H1 (cell line): ENCODE measurements at regions not wholly inside any gene's neighbourhood (a gene's known extent, or its start where the extent isn't known, plus 50 kb on each side); places are given as distances from the start of the nearest gene placed in this dataset.

Experiments
- CTCF ChIA-PET: fragments of 300-600 bp; sonication (Branson Sonifier 250); formaldehyde crosslinking; loops from one replicate; lab custom pipeline; 2021; ENCODE audit not compliant: partially characterized antibody; lab: Charles Lee
- POLR2A ChIA-PET: fragments of 300-600 bp; sonication (Branson Sonifier 250); formaldehyde crosslinking; loops from one replicate; lab custom pipeline; 2021; ENCODE audit warnings: inconsistent platforms; ENCODE audit not compliant: partially characterized antibody; lab: Charles Lee
- DNase-seq, 2 experiments: peaks; one replicate each; pipeline versions ENCODE4 v3.0.0 to v3.0.0-alpha.2; 2010 to 2022; ENCODE audit warnings: low spot score in 2 of 2, low read depth in 1 of 2, mixed read lengths in 1 of 2
- FAIRE-seq: peaks from 2 replicates; lab custom pipeline; 2011; peaks lifted over from hg19 to GRCh38; lab: Jason Lieb, UNC
- H2AFZ ChIP-seq: 2 replicates; pipeline ENCODE4 v1.8.1; 2012; ENCODE audit warnings: low read length, inconsistent platforms
- H2AK5ac ChIP-seq: 2 replicates; pipeline ENCODE4 v1.6.1; 2013; ENCODE audit warnings: low read depth, low read length
- H2BK120ac ChIP-seq: replicated peaks from 2 replicates; pipeline ENCODE3; 2013; ENCODE audit warnings: low read depth, low read length, inconsistent platforms
- H2BK12ac ChIP-seq: 2 replicates; pipeline ENCODE4 v1.6.1; 2013; ENCODE audit warnings: low read depth, low read length
- H2BK15ac ChIP-seq: 2 replicates; pipeline ENCODE4 v1.6.1; 2013; ENCODE audit warnings: low read length
- H2BK20ac ChIP-seq: 2 replicates; pipeline ENCODE4 v1.6.1; 2013; ENCODE audit warnings: low read length
- H2BK5ac ChIP-seq: 2 replicates; pipeline ENCODE4 v1.6.1; 2013; ENCODE audit warnings: low read depth, low read length
- H3K14ac ChIP-seq: 2 replicates; pipeline ENCODE4 v1.6.1; 2013; ENCODE audit warnings: inconsistent platforms; ENCODE audit not compliant: insufficient read length
- H3K18ac ChIP-seq: 2 replicates; pipeline ENCODE4 v1.6.1; 2013; ENCODE audit warnings: low read length; ENCODE audit errors: extremely low read depth
- H3K23ac ChIP-seq: 2 replicates; pipeline ENCODE4 v1.6.1; 2013; ENCODE audit warnings: inconsistent platforms; ENCODE audit not compliant: insufficient read length
- H3K23me2 ChIP-seq: 2 replicates; pipeline ENCODE4 v1.6.1; 2013; ENCODE audit warnings: low read depth, low read length
- H3K27ac ChIP-seq: 2 replicates; pipeline ENCODE4 v1.6.1; 2011; ENCODE audit warnings: low read depth, low read length, inconsistent platforms
- H3K27me3 ChIP-seq, 4 experiments: replicated peaks in 1 of 4; 1 replicate in 1 of 4; 2 replicates in 3 of 4; pipeline versions ENCODE4 v1.6.1 to v1.8.1; 2011 to 2013; ENCODE audit warnings: low read length in 3 of 4, mild to moderate bottlenecking in 3 of 4, inconsistent platforms in 2 of 4, mixed read lengths in 2 of 4, moderate library complexity in 1 of 4; ENCODE audit not compliant: control insufficient read depth in 3 of 4, insufficient read depth in 3 of 4; ENCODE audit errors: extremely low read depth in 1 of 4
- H3K36me3 ChIP-seq, 4 experiments: 2 replicates each; pipeline versions ENCODE4 v1.6.1 to v1.8.1; 2011 to 2013; ENCODE audit warnings: mild to moderate bottlenecking in 4 of 4, low read length in 3 of 4, moderate library complexity in 2 of 4, control low read depth in 1 of 4, inconsistent platforms in 1 of 4; ENCODE audit not compliant: insufficient read depth in 4 of 4, control insufficient read depth in 2 of 4
- H3K4ac ChIP-seq: replicated peaks from 2 replicates; pipeline ENCODE3; 2013; ENCODE audit warnings: low read length, low read depth, mixed read lengths, inconsistent platforms; ENCODE audit not compliant: insufficient read length
- H3K4me1 ChIP-seq, 4 experiments: replicated peaks in 1 of 4; 1 replicate in 1 of 4; 2 replicates in 3 of 4; pipeline versions ENCODE4 v1.6.1 to v1.8.1; 2011 to 2013; ENCODE audit warnings: low read length in 3 of 4, inconsistent platforms in 2 of 4, mixed read lengths in 1 of 4; ENCODE audit not compliant: insufficient read depth in 4 of 4, control insufficient read depth in 3 of 4
- H3K4me2 ChIP-seq, 2 experiments: 2 replicates each; pipeline versions ENCODE4 v1.6.1 to v1.8.1; 2011 to 2013; ENCODE audit warnings: low read depth in 2 of 2, low read length in 2 of 2, control low read depth in 1 of 2, inconsistent platforms in 1 of 2, mild to moderate bottlenecking in 1 of 2; ENCODE audit not compliant: insufficient read depth in 1 of 2
- H3K4me3 ChIP-seq, 4 experiments: fragments of 200-600, 300-600 bp in 1 of 4; sonication (generic), shearing (Covaris generic), sonication (Bioruptor Twin) in 1 of 4; 2 replicates each; pipeline versions ENCODE4 v1.5.1 to v1.8.1; 2011 to 2016; ENCODE audit warnings: low read length in 4 of 4, low read depth in 3 of 4, control low read depth in 2 of 4, inconsistent platforms in 2 of 4, mild to moderate bottlenecking in 2 of 4, mixed read lengths in 1 of 4, moderate library complexity in 1 of 4; ENCODE audit not compliant: insufficient read depth in 2 of 4; ENCODE audit errors: extremely low read depth in 1 of 4
- H3K56ac ChIP-seq: replicated peaks from 2 replicates; pipeline ENCODE3; 2013; ENCODE audit warnings: low read depth, mild to moderate bottlenecking, mixed read lengths, low read length, inconsistent platforms; ENCODE audit not compliant: insufficient read length
- H3K79me1 ChIP-seq: 2 replicates; pipeline ENCODE4 v1.6.1; 2013; ENCODE audit warnings: low read depth, low read length, control low read depth
- H3K79me2 ChIP-seq, 2 experiments: 2 replicates each; pipeline versions ENCODE4 v1.6.1 to v1.8.1; 2012 to 2013; ENCODE audit warnings: low read length in 2 of 2, mild to moderate bottlenecking in 2 of 2, inconsistent platforms in 1 of 2; ENCODE audit not compliant: insufficient read depth in 2 of 2, control insufficient read depth in 1 of 2
- H3K9ac ChIP-seq, 4 experiments: replicated peaks in 1 of 4; 1 replicate in 1 of 4; 2 replicates in 3 of 4; pipeline versions ENCODE4 v1.6.1 to v1.8.1; 2011 to 2013; ENCODE audit warnings: low read depth in 3 of 4, low read length in 3 of 4, control low read depth in 2 of 4, mild to moderate bottlenecking in 2 of 4, moderate library complexity in 2 of 4, inconsistent platforms in 1 of 4; ENCODE audit errors: extremely low read depth in 1 of 4
- H3K9me3 ChIP-seq, 2 experiments: 2 replicates each; pipeline versions ENCODE4 v1.6.1 to v1.8.1; 2012 to 2013; ENCODE audit warnings: mild to moderate bottlenecking in 2 of 2, moderate library complexity in 2 of 2, control low read depth in 1 of 2, inconsistent platforms in 1 of 2, low read depth in 1 of 2, low read length in 1 of 2, mixed read lengths in 1 of 2; ENCODE audit not compliant: insufficient read depth in 2 of 2
- H4K20me1 ChIP-seq, 2 experiments: replicated peaks in 1 of 2; 2 replicates each; pipeline versions ENCODE3 to v1.8.1; 2011 to 2013; ENCODE audit warnings: inconsistent platforms in 2 of 2, low read length in 2 of 2, mild to moderate bottlenecking in 1 of 2; ENCODE audit not compliant: insufficient read depth in 2 of 2, control insufficient read depth in 1 of 2
- H4K5ac ChIP-seq: 2 replicates; pipeline ENCODE4 v1.6.1; 2013; ENCODE audit warnings: low read length, low read depth, mixed read lengths, inconsistent platforms; ENCODE audit not compliant: insufficient read length
- H4K8ac ChIP-seq: 2 replicates; pipeline ENCODE4 v1.8.0; 2013; ENCODE audit warnings: mild to moderate bottlenecking, moderate library complexity, low read length, inconsistent platforms; ENCODE audit not compliant: insufficient read depth; ENCODE audit errors: extremely low read depth
- H4K91ac ChIP-seq: replicated peaks from 2 replicates; pipeline ENCODE3; 2013; ENCODE audit warnings: low read length, mixed read lengths, inconsistent platforms; ENCODE audit not compliant: insufficient read length
- SP1 ChIP-seq: IDR thresholded peaks from 2 replicates; pipeline ENCODE4 v1.6.1; 2011; ENCODE audit warnings: low read depth, low read length
- TCF12 ChIP-seq: IDR thresholded peaks from 2 replicates; pipeline ENCODE4 v1.6.1; 2011; ENCODE audit warnings: low read depth, mild to moderate bottlenecking, low read length

DNA sequence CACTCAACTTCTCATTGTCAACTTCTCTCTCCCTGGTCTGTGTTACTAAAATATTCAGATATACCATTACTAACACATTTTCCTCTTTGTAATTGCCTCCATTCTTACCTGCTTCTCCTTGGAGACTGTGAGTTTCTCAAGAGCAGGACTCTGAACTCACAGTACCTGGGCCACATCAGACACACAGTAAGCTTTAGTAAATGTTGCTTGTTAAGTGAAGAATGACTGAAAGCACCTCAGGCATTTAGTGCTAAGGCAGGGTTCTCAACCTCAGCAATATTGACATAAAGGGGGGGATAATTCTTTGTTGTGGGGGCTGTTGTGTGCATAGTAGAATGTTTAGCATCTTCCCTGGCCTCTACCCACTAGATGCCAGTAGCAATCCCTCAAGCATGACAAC, 72.0 kb upstream of the RAB11FIP2 start:
- Histone ChIP-seq H4K5ac (no peak overlapping the region), H2AFZ (no peak overlapping the region), H2BK15ac (no peak overlapping the region), H3K36me3 (no peaks in the 10 kb centered on the region; a peak in 1 of 8 replicates), H3K27ac (no peak overlapping the region), H2BK12ac (no peak overlapping the region), H3K56ac (no peak overlapping the region), H4K8ac (no peak overlapping the region), H2BK120ac (no peak overlapping the region), H3K79me1 (no peaks in the 10 kb centered on the region), H3K4me3 (no peak overlapping the region), H3K79me2 (no peaks in the 10 kb centered on the region), H3K4me2 (no peak overlapping the region), H4K91ac (no peak overlapping the region), H3K14ac (no peak overlapping the region), H3K23me2 (no peaks in the 10 kb centered on the region), H2AK5ac (no peak overlapping the region), H2BK5ac (no peak overlapping the region), H3K4me1 (no peaks in the 10 kb centered on the region; a peak in 2 of 7 replicates), H3K27me3 (peaks cover 0 to 1% (median 0%) of the 10 kb centered on the region in 4 experiments; a peak in 1 of 7 replicates), H4K20me1 (no peaks in the 10 kb centered on the region), H3K18ac (no peak overlapping the region), H3K9me3 (no peaks in the 10 kb centered on the region), H3K4ac (no peak overlapping the region), H2BK20ac (no peak overlapping the region), H3K9ac (no peak overlapping the region), H3K23ac (no peak overlapping the region)
- FAIRE-seq (no peak), DNase-seq (no peak)
- ChIA-PET CTCF (no interaction called here), POLR2A (no interaction called here)
- TF ChIP-seq SP1: no peak
- TF ChIP-seq TCF12: no peak
